HL-60 (cell line): ENCODE measurements at regions not wholly inside any gene's neighbourhood (a gene's known extent, or its start where the extent isn't known, plus 50 kb on each side); places are given as distances from the start of the nearest gene placed in this dataset.

Experiments
- POLR2AphosphoS5 ChIP-seq: IDR thresholded peaks from 2 replicates; pipeline ENCODE4 v1.6.1; 2012; ENCODE audit warnings: low read depth
- TF ChIP-seq, protein P1 (sequence below): IDR thresholded peaks from one replicate; pipeline ENCODE4 v1.5.1; 2011; ENCODE audit warnings: low read length, control low read depth, inconsistent platforms; ENCODE audit not compliant: insufficient read depth

DNA sequence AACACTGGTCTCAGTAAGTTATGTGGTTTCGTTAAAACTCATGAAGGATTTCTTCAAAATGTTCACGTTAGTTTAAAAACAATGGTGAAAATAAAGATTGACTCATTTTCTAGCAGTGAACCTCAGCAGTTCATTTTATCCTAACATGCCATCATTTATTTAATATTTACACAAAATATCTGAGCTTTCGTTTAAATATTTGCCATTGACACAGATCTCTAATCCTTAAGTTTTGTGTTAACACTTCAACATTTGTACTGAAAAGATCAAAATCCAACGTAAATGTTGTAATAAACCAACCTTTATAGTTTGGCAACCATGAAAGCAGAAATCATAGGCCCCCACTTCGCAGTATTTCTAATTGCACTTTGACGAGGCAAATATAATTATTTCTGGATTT is 1129.5 kb downstream of the PLA2G4A start:
- no peak for TF ChIP-seq POLR2AphosphoS5
- TF ChIP-seq, protein P1, sequence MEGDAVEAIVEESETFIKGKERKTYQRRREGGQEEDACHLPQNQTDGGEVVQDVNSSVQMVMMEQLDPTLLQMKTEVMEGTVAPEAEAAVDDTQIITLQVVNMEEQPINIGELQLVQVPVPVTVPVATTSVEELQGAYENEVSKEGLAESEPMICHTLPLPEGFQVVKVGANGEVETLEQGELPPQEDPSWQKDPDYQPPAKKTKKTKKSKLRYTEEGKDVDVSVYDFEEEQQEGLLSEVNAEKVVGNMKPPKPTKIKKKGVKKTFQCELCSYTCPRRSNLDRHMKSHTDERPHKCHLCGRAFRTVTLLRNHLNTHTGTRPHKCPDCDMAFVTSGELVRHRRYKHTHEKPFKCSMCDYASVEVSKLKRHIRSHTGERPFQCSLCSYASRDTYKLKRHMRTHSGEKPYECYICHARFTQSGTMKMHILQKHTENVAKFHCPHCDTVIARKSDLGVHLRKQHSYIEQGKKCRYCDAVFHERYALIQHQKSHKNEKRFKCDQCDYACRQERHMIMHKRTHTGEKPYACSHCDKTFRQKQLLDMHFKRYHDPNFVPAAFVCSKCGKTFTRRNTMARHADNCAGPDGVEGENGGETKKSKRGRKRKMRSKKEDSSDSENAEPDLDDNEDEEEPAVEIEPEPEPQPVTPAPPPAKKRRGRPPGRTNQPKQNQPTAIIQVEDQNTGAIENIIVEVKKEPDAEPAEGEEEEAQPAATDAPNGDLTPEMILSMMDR = no peak
